ENCODE measurements at regions not wholly inside any gene's neighbourhood (a gene's known extent, or its start where the extent isn't known, plus 50 kb on each side); places are given as distances from the start of the nearest gene placed in this dataset.
A peak's percentile ranks its signal among the peaks of the same experiment; 100 is the strongest.

DNA sequence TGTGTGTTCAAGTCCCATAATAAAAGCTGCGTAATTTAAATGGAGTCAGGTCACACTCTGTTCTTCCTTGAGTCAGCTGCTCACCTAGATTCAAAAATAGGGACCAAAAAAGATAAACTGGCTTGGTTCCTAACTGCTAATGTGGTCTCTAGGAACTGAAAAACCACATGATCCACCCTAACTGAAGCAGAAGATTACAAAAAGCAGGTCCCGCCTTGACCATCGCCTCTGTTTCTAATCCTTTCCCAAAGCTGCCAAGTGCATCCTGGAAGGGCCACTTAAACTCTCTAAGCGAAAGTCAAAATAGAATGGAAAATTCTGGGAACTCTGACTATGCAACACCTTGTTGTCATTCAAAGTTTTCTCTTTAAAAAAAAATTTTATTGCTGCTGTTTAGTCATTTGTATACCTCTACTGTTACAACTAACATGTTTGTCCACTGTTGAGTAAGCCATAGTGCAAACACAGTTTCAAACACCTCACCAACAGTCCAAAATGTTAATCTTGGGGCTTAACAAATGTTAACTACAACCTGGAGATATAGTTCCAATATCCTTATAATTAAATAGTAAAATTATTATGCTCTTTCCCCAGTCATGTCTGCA is 88.9 kb upstream of the THBS1 start:
- Mint-ChIP-seq H3K36me3 (ENCODE audit: low read depth) (no peaks in the 10 kb centered on the region), H3K4me3 (no peak overlapping the region), H3K27ac (peak overlapping the region in 2 of 3 experiments; percentile 11 to 68), H3K9me3 (no peaks in the 10 kb centered on the region), H3K27me3 (ENCODE audit: low read depth) (peaks cover 8% of the 10 kb centered on the region), H3K4me1 (peaks cover 65% of the 10 kb centered on the region)
- TF ChIP-seq, protein P1, sequence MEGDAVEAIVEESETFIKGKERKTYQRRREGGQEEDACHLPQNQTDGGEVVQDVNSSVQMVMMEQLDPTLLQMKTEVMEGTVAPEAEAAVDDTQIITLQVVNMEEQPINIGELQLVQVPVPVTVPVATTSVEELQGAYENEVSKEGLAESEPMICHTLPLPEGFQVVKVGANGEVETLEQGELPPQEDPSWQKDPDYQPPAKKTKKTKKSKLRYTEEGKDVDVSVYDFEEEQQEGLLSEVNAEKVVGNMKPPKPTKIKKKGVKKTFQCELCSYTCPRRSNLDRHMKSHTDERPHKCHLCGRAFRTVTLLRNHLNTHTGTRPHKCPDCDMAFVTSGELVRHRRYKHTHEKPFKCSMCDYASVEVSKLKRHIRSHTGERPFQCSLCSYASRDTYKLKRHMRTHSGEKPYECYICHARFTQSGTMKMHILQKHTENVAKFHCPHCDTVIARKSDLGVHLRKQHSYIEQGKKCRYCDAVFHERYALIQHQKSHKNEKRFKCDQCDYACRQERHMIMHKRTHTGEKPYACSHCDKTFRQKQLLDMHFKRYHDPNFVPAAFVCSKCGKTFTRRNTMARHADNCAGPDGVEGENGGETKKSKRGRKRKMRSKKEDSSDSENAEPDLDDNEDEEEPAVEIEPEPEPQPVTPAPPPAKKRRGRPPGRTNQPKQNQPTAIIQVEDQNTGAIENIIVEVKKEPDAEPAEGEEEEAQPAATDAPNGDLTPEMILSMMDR (IDR thresholded peaks at IDR 0.05; ENCODE audit: unreplicated experiment in 3 of 3), result no peak

GRCh38 chr15:39493424-39494067 is 87.3 kb upstream of the THBS1 start:
- TF ChIP-seq, protein P1 (IDR thresholded peaks at IDR 0.05; ENCODE audit: unreplicated experiment in 3 of 3), result no peak
- peak overlapping the region; percentile 41 to 65 (median 48) for H3K27ac Mint-ChIP-seq
- H3K36me3 Mint-ChIP-seq (ENCODE audit: low read depth), result no peaks in the 10 kb centered on the region
- H3K4me3 Mint-ChIP-seq, result no peak overlapping the region
- peaks cover 8% of the 10 kb centered on the region for H3K27me3 Mint-ChIP-seq (ENCODE audit: low read depth)
- H3K9me3 Mint-ChIP-seq, result no peaks in the 10 kb centered on the region
- peaks cover 64% of the 10 kb centered on the region for H3K4me1 Mint-ChIP-seq

DNA sequence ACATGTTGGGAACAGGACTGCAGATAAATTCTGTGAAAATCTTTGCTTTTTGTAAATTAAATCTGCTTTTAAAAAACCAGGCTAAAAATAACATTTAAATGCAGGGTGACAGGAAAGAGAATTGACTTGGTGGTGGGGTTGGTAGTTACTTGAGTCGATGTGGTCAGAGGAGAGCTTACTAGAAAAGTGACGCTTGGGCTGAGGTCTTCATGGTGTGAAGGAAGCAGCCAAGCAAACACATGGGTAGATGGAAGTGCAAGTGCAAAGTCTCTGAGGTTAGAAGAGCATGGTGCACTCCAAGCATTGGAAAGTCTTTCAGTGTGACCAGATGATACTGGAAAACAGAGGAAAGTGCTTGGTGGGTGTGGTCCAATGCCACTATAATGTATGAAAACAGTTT is 86.4 kb upstream of the THBS1 start:
- H3K27me3 Mint-ChIP-seq (ENCODE audit: low read depth), result peaks cover 8% of the 10 kb centered on the region
- H3K9me3 Mint-ChIP-seq, result no peaks in the 10 kb centered on the region
- H3K36me3 Mint-ChIP-seq (ENCODE audit: low read depth), result no peaks in the 10 kb centered on the region
- H3K4me3 Mint-ChIP-seq, result no peak overlapping the region
- peaks cover 64% of the 10 kb centered on the region for H3K4me1 Mint-ChIP-seq
- H3K27ac Mint-ChIP-seq, result peak overlapping the region in 1 of 3 experiments; percentile 26
- TF ChIP-seq, protein P1 (IDR thresholded peaks at IDR 0.05; ENCODE audit: unreplicated experiment in 3 of 3), result no peak

DNA sequence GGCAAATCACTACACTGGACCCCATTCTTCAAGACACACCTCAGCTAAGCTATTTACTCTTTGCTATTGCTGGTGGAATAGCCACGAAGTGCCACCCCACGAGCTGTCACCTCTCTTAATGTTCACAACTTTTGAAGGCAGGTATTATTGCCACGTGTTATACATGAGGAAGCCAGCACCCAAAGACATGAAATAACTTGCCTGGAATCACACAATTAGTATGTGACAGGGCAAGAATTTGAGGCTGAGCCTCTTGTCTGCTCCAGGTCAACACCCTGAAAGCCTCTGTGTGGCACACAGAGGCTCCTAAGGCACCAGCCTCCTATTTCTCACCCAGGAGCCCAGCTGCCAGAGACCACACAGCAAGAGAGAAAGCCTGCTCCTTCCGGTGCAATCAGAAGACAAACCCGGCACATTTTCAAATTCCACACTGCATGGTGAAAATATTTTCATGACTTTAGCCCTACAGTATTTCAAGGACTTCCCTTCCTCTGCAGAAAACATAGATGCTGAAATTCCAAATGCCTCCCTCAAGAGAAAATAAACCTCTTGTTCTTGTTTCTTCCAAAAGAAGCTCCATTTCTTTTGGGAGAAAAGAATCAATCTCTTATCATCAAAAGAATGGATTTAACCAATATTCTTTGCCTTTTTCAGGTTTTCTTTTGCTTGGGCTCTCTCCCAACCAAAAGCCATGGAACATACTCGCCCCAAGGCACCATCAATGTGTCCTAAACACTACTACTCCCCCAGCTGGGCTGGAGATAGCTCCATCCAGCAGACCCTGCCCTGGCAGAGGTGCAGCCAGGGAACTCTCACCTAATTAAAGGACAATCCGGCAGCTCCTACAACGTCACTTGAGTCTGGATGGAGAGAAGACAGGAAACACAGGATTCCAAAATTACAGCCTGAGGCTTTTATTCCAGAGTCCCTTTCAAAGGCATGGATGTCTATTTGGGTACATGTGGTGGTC is 84.7 kb upstream of the THBS1 start:
- Mint-ChIP-seq H3K27me3 (ENCODE audit: low read depth) (peaks cover 8% of the 10 kb centered on the region), H3K4me1 (peaks cover 52% of the 10 kb centered on the region), H3K4me3 (no peak overlapping the region), H3K27ac (peak overlapping the region in 2 of 3 experiments; percentile 63 to 89), H3K36me3 (ENCODE audit: low read depth) (no peaks in the 10 kb centered on the region), H3K9me3 (no peaks in the 10 kb centered on the region)
- TF ChIP-seq, protein P1 (IDR thresholded peaks at IDR 0.05; ENCODE audit: unreplicated experiment in 3 of 3), result no peak

- Mint-ChIP-seq H3K4me1 (peaks cover 58% of the 10 kb centered on the region), H3K9me3 (no peaks in the 10 kb centered on the region), H3K27me3 (ENCODE audit: low read depth) (peaks cover 11% of the 10 kb centered on the region), H3K36me3 (ENCODE audit: low read depth) (no peaks in the 10 kb centered on the region), H3K4me3 (no peak overlapping the region), H3K27ac (peak overlapping the region in 2 of 3 experiments; percentile 15 to 63)
- TF ChIP-seq, protein P1 (IDR thresholded peaks at IDR 0.05; ENCODE audit: unreplicated experiment in 3 of 3), result no peak
Observed at GRCh38 chr15:39497016-39497758, 83.7 kb upstream of the THBS1 start.
